HUES48 (cell line): ENCODE measurements at regions not wholly inside any gene's neighbourhood (a gene's known extent, or its start where the extent isn't known, plus 50 kb on each side); places are given as distances from the start of the nearest gene placed in this dataset.

Experiments used
- H3K27ac ChIP-seq: one replicate; pipeline ENCODE4 v1.7.0; 2013; ENCODE audit warnings: low read depth, low read length, inconsistent platforms
- H3K27me3 ChIP-seq: 2 replicates; pipeline ENCODE4 v1.6.1; 2013; ENCODE audit warnings: mild to moderate bottlenecking, low read length; ENCODE audit not compliant: control insufficient read depth, insufficient read depth
- H3K36me3 ChIP-seq: 2 replicates; pipeline ENCODE4 v1.6.1; 2013; ENCODE audit warnings: low read length; ENCODE audit not compliant: control insufficient read depth, insufficient read depth
- H3K4me1 ChIP-seq: 2 replicates; pipeline ENCODE4 v1.6.1; 2013; ENCODE audit warnings: mild to moderate bottlenecking, low read length; ENCODE audit not compliant: control insufficient read depth, insufficient read depth
- H3K4me3 ChIP-seq: 2 replicates; pipeline ENCODE4 v1.5.1; 2013; ENCODE audit warnings: mild to moderate bottlenecking, low read depth, low read length
- H3K9ac ChIP-seq: 2 replicates; pipeline ENCODE4 v1.6.1; 2013; ENCODE audit warnings: mild to moderate bottlenecking, low read depth, low read length, moderate library complexity
- H3K9me3 ChIP-seq: 2 replicates; pipeline ENCODE4 v1.6.1; 2013; ENCODE audit warnings: low read length; ENCODE audit not compliant: control insufficient read depth, insufficient read depth

DNA sequence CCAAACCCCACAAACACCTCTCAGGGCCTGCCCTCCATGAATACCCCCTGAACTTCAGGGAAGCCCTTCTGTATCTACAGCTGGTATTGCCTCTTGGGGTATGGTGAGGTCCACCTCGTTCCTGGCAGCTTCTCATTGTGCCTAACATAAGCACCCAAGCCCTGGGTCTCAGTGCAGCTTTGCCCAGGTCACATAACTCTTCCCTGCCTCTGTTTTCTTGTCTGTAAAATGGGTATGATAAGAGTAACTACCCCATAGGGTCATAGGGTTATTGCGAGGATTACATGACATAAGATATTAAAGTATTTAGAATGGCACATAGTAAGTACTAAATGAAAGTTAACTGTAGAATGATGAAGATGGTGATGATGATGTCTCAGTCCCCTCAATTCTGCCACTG is 190.0 kb upstream of the PWP1 start:
- H3K27me3 ChIP-seq = no peaks in the 10 kb centered on the region
- H3K27ac ChIP-seq = no peak overlapping the region
- no peak overlapping the region for H3K4me3 ChIP-seq
- H3K9me3 ChIP-seq = no peaks in the 10 kb centered on the region
- no peak overlapping the region for H3K9ac ChIP-seq
- H3K36me3 ChIP-seq = no peaks in the 10 kb centered on the region
- peaks cover 5% of the 10 kb centered on the region; the same call in 1 of the 2 replicates for H3K4me1 ChIP-seq

- Histone ChIP-seq H3K27me3 (no peaks in the 10 kb centered on the region), H3K4me1 (peaks cover 5% of the 10 kb centered on the region; the same call in 1 of the 2 replicates), H3K9me3 (no peaks in the 10 kb centered on the region), H3K36me3 (no peaks in the 10 kb centered on the region), H3K4me3 (no peak overlapping the region), H3K27ac (no peak overlapping the region), H3K9ac (no peak overlapping the region)
These were observed 188.4 kb upstream of the PWP1 start for GRCh38 chr12:107497231-107497630.

DNA sequence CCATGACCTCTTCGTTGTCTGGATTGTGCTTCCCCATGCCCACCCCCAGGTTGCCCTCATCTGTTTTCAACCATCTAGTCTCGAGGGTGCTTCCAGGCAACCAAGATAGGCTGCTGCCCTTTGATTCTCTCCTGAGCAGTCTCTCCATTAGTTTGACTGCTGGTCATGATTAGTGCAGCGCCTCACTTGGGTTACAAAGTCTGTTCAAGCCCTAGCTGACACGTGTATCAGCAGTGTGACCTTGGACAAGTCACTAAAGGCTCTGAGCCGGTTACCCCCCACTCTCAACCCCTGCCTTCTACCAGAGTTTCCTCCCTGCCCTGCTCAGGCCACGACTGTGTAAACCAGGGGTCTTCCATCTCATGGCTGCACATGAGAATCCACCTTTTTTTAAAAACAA is 185.3 kb upstream of the PWP1 start:
- H3K36me3 ChIP-seq = no peaks in the 10 kb centered on the region
- H3K4me1 ChIP-seq = peaks cover 5% of the 10 kb centered on the region; the same call in 1 of the 2 replicates
- H3K4me3 ChIP-seq = no peak overlapping the region
- H3K27ac ChIP-seq = no peak overlapping the region
- H3K27me3 ChIP-seq = no peaks in the 10 kb centered on the region
- no peaks in the 10 kb centered on the region for H3K9me3 ChIP-seq
- no peak overlapping the region for H3K9ac ChIP-seq

- Histone ChIP-seq H3K9me3 (no peaks in the 10 kb centered on the region), H3K36me3 (no peaks in the 10 kb centered on the region)
These were observed 183.9 kb upstream of the PWP1 start for GRCh38 chr12:107501681-107502080.

DNA sequence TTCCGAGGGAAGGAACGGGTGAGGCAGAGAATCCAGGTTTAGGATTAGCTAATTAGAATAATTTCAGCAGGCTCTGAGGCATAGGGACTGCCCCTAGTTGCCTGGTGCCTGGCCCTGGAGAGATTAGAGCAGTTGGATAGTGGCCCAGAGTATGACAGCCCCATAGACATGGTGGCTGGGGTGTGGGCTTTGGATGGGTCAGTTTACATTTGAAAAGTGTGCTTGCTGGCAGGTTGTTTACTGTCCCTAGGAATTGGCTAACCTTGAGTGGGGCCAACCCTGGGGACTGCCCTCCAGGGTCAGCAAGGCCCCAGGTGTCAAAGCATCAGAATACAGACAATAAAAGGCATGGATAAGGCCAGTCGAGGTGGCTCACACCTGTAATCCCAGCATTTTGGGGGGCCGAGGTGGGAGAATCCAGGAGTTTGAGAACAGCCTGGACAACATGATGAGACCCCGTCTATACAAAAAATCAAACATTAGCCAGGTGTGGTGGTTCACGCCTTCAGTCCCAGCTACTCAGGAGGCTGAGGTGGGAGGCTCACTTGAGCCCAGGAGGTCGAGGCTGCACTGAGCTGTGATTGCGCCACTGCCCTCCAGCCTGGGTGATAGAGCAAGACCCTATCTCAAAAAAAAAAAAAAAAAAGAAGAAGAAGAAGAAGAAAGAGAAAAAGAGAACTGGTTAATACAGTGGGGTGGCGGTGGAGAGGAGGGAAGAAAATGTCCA is 182.3 kb upstream of the PWP1 start:
- Histone ChIP-seq H3K36me3 (no peaks in the 10 kb centered on the region), H3K9ac (no peak overlapping the region), H3K27ac (no peak overlapping the region), H3K4me3 (no peak overlapping the region), H3K4me1 (no peaks in the 10 kb centered on the region), H3K9me3 (no peaks in the 10 kb centered on the region), H3K27me3 (no peaks in the 10 kb centered on the region)

More at GRCh38 chr12:107501681-107502080, 183.9 kb upstream of the PWP1 start:
- no peak overlapping the region for H3K4me3 ChIP-seq
- no peak overlapping the region for H3K27ac ChIP-seq
- H3K4me1 ChIP-seq = no peaks in the 10 kb centered on the region
- H3K27me3 ChIP-seq = no peaks in the 10 kb centered on the region
- H3K9ac ChIP-seq = no peak overlapping the region

DNA sequence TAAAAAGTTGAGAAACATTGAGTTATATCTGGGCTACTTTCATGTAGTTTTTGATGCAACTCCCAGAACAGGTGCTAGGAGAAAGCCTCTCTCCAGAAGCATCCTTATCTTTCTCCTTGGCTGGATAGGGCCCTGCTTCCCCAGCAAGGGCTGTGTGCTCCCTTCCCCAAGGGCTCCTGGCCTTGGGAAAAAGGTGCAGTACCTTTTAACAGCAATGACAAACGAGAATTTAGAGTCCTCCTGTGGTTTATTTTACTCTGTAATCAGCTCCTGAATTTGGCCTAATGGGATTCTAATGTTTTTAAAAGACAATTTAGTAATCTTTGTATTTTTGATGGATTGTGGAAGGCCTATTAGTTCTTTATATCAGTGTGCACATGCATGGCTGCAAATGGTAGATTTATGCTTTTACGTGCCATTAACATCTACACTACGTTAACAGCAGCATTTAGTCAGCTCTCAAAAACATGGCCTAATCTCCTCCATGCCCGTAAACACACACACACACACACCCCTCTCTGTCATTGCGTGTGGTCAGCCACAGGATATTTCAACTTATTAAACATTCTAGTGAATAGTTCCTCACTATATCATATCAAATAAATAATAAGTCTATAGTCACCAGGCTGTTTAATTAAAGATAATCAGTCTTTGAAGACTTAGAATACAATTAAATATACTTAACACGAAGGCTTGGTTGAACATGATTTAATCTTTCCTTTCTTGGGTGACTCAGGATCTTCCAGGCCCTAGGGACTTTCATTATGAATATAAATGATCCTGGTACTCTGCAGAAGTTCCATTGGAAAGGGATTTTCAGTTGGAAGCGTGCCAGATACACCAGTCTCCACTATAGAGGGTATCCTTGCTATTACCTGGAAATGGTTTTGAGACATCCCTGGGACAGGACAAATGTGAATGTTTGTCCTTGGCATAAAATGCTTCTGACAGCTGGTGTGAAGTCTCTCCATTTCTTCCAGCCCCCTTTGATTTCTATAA is 181.4 kb upstream of the PWP1 start:
- H3K4me3 ChIP-seq = no peak overlapping the region
- H3K9ac ChIP-seq = no peak overlapping the region
- no peaks in the 10 kb centered on the region for H3K9me3 ChIP-seq
- H3K4me1 ChIP-seq = no peaks in the 10 kb centered on the region
- no peaks in the 10 kb centered on the region for H3K27me3 ChIP-seq
- no peak overlapping the region for H3K27ac ChIP-seq
- no peaks in the 10 kb centered on the region for H3K36me3 ChIP-seq

DNA sequence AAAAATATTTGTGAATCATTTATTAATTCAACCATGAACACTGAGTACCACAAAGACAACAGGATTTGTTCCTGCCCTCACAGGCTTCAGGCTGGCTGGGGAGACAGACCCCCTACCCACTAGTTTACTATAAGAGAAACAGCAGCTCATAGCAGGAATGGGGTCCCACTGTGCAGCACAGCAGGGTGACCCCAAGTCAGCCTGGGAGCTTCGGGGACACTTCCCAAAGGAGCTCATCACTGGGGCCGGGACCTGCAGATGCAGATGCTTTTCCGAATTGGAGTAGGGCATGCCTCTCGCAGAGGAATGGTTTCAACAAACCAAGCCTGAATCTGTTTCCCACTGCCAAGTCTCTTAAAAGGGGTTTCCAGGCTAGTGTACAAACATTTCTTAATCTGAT is 176.2 kb upstream of the PWP1 start:
- no peaks in the 10 kb centered on the region for H3K4me1 ChIP-seq
- H3K27me3 ChIP-seq = no peaks in the 10 kb centered on the region
- no peak overlapping the region for H3K4me3 ChIP-seq
- no peak overlapping the region for H3K9ac ChIP-seq
- no peaks in the 10 kb centered on the region for H3K36me3 ChIP-seq
- no peaks in the 10 kb centered on the region for H3K9me3 ChIP-seq
- no peak overlapping the region for H3K27ac ChIP-seq

DNA sequence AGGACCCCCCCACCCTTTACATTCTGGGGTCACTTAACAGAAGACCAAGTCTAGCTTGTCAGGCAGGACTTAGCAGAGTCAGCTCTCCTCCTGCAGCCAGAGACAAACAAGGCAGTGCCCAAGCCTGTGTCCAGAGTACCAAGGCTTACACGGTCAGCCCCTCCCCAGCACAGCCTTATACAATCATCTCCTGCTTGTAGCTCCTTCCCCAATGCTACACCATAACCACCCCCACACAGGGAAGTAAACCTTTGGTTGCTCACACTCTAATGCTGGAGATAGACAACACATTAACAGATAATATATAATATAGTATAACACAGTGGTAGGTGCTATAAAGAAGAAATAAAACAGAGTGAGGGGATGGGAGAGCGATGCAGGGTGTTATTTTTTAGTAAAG is 175.4 kb upstream of the PWP1 start:
- no peaks in the 10 kb centered on the region for H3K9me3 ChIP-seq

GRCh38 chr12:107511292-107511691 is 174.3 kb upstream of the PWP1 start:
- H3K27ac ChIP-seq = no peak overlapping the region
- no peaks in the 10 kb centered on the region for H3K9me3 ChIP-seq
- H3K4me3 ChIP-seq = no peak overlapping the region
- H3K36me3 ChIP-seq = no peaks in the 10 kb centered on the region
- no peak overlapping the region for H3K9ac ChIP-seq
- no peaks in the 10 kb centered on the region; the same call in 1 of the 2 replicates for H3K4me1 ChIP-seq
- no peaks in the 10 kb centered on the region for H3K27me3 ChIP-seq

More for the DNA sequence above, 175.4 kb upstream of the PWP1 start:
- no peak overlapping the region for H3K9ac ChIP-seq
- H3K4me1 ChIP-seq = no peaks in the 10 kb centered on the region
- H3K27me3 ChIP-seq = no peaks in the 10 kb centered on the region
- no peak overlapping the region for H3K27ac ChIP-seq
- H3K36me3 ChIP-seq = no peaks in the 10 kb centered on the region
- no peak overlapping the region for H3K4me3 ChIP-seq

- Histone ChIP-seq H3K9me3 (no peaks in the 10 kb centered on the region), H3K36me3 (no peaks in the 10 kb centered on the region), H3K27ac (no peak overlapping the region), H3K4me3 (no peak overlapping the region), H3K9ac (no peak overlapping the region), H3K27me3 (no peaks in the 10 kb centered on the region), H3K4me1 (no peaks in the 10 kb centered on the region; the same call in 1 of the 2 replicates)
These were observed 173.2 kb upstream of the PWP1 start for GRCh38 chr12:107512391-107512790.

DNA sequence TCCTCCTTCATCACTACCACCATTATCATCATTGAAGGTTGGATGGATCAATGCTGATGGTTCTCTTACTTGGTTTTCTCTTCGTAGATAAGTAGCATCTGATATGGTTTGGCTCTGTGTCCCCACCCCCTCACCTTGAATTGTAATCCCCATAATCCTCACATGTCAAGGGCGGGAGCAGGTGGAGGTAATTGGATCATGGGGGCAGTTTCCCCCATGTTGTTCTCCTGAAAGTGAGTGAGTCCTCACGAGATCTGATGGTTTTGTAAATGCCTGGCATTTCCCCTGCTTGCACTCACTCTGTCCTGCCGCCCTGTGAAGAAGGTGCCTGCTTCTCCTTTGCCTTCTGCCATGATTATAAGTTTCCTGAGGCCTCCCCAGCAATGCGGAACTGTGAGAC is 172.4 kb upstream of the PWP1 start:
- Histone ChIP-seq H3K27me3 (no peaks in the 10 kb centered on the region), H3K4me1 (no peaks in the 10 kb centered on the region; the same call in 1 of the 2 replicates), H3K9ac (no peak overlapping the region), H3K9me3 (no peaks in the 10 kb centered on the region), H3K27ac (no peak overlapping the region), H3K36me3 (no peaks in the 10 kb centered on the region), H3K4me3 (no peak overlapping the region)
